ENCODE measurements at regions not wholly inside any gene's neighbourhood (a gene's known extent, or its start where the extent isn't known, plus 50 kb on each side); places are given as distances from the start of the nearest gene placed in this dataset.

DNA sequence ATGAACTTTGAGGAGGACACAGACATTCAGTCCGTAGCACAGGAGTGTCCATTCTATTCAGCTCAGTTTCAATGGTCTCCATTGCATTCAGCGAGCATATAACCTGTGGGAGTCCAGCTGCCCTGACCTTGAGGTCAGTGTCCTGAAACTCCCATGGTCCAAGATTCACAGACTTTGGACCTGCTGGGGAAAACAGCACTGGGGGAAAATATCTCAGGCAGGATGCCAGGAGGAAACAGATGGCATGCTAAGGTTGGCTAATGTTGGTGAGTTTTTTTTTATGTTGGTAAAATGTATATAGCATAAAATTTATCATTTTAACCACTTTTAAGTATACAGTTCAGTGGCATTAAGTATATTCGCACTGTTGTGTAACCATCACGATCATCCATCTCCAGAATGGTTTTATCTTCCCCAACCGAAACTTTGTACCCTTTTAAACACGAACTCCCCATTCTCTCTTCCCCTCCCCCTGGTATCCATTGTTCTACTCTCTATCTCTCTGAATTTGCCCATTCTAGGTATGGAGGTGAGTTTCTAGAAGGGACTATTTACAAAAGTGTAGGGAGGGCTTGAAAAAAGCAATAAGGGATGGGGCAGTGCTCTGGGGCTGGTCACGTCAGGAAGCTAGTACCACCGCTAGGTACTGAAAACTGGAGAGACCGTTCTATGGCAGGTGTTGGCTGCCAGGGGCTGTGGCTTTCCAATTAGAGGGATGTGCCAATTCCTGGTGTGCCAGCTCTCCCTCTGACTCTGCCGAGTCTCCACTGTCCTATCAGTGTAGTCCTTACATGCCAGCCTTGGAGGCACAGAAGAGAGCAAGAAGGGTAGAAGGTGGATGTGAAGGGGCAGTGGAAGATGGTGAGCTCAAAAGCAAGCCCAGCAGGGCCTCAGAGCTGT lies 85.3 kb downstream of the FOXD2 start:
- Histone ChIP-seq H3K9me2 (ENCODE audit: insufficient read depth) (no peaks in the 10 kb centered on the region), H3K4me3 (peak overlapping the region; percentile 31; the same call in 1 of the 2 replicates), H3K4me1 (ENCODE audit: insufficient read depth) (peaks cover 30% of the 10 kb centered on the region), H3K4me2 (peak overlapping the region; percentile 73), H4K20me1 (replicated peaks; ENCODE audit: insufficient read depth) (no peaks in the 10 kb centered on the region), H3F3A (replicated peaks; ENCODE audit: low read depth) (no peaks in the 10 kb centered on the region), H2AFZ (no peak overlapping the region), H3K27ac (ENCODE audit: low read depth) (no peak overlapping the region), H3K79me2 (replicated peaks; ENCODE audit: insufficient read depth) (no peaks in the 10 kb centered on the region), H3K27me3 (ENCODE audit: insufficient read depth) (peaks cover 16% of the 10 kb centered on the region; the same call in 1 of the 2 replicates), H3K36me3 (ENCODE audit: insufficient read depth) (no peaks in the 10 kb centered on the region)
- Mint-ChIP-seq H3K27ac (no peak overlapping the region), H3K4me3 (peak overlapping the region; percentile 31; the same call in 1 of the 3 replicates), H3K9me3 (peaks cover 2% of the 10 kb centered on the region; the same call in 2 of the 3 replicates), H3K27me3 (ENCODE audit: insufficient read depth, low read depth, poor library complexity) (peaks cover 6% of the 10 kb centered on the region), H3K4me1 (peaks cover 27% of the 10 kb centered on the region), H3K36me3 (ENCODE audit: low read depth) (peaks cover 3% of the 10 kb centered on the region; the same call in 2 of the 3 replicates)
- no peak for DNase-seq (ENCODE audit: low spot score)
- TF ChIP-seq POLR2AphosphoS5 (IDR thresholded peaks at IDR 0.05; ENCODE audit: low read depth) (no peak), STAT1 (IDR thresholded peaks at IDR 0.05; ENCODE audit: unreplicated experiment) (no peak), ZNF114 (CRISPR knock-in tag; IDR thresholded peaks at IDR 0.05) (no peak), ZNF331 (CRISPR knock-in tag; IDR thresholded peaks at IDR 0.05; ENCODE audit: low read depth) (no peak), EZH2 (IDR thresholded peaks at IDR 0.05; ENCODE audit: low read depth, unreplicated experiment) (no peak), EZH2phosphoT487 (IDR thresholded peaks at IDR 0.05; ENCODE audit: unreplicated experiment) (no peak), NANOG (IDR thresholded peaks at IDR 0.05; ENCODE audit: borderline replicate concordance) (no peak), JUNB (IDR thresholded peaks at IDR 0.05; ENCODE audit: unreplicated experiment) (no peak), CREB1 (CRISPR knock-in tag; IDR thresholded peaks at IDR 0.05; ENCODE audit: low read depth) (no peak)
- TF ChIP-seq, protein P1, sequence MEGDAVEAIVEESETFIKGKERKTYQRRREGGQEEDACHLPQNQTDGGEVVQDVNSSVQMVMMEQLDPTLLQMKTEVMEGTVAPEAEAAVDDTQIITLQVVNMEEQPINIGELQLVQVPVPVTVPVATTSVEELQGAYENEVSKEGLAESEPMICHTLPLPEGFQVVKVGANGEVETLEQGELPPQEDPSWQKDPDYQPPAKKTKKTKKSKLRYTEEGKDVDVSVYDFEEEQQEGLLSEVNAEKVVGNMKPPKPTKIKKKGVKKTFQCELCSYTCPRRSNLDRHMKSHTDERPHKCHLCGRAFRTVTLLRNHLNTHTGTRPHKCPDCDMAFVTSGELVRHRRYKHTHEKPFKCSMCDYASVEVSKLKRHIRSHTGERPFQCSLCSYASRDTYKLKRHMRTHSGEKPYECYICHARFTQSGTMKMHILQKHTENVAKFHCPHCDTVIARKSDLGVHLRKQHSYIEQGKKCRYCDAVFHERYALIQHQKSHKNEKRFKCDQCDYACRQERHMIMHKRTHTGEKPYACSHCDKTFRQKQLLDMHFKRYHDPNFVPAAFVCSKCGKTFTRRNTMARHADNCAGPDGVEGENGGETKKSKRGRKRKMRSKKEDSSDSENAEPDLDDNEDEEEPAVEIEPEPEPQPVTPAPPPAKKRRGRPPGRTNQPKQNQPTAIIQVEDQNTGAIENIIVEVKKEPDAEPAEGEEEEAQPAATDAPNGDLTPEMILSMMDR (conservative IDR thresholded peaks at IDR 0.05; ENCODE audit: low read depth in 2 of 2), result no peak
- TF ChIP-seq, protein P2, sequence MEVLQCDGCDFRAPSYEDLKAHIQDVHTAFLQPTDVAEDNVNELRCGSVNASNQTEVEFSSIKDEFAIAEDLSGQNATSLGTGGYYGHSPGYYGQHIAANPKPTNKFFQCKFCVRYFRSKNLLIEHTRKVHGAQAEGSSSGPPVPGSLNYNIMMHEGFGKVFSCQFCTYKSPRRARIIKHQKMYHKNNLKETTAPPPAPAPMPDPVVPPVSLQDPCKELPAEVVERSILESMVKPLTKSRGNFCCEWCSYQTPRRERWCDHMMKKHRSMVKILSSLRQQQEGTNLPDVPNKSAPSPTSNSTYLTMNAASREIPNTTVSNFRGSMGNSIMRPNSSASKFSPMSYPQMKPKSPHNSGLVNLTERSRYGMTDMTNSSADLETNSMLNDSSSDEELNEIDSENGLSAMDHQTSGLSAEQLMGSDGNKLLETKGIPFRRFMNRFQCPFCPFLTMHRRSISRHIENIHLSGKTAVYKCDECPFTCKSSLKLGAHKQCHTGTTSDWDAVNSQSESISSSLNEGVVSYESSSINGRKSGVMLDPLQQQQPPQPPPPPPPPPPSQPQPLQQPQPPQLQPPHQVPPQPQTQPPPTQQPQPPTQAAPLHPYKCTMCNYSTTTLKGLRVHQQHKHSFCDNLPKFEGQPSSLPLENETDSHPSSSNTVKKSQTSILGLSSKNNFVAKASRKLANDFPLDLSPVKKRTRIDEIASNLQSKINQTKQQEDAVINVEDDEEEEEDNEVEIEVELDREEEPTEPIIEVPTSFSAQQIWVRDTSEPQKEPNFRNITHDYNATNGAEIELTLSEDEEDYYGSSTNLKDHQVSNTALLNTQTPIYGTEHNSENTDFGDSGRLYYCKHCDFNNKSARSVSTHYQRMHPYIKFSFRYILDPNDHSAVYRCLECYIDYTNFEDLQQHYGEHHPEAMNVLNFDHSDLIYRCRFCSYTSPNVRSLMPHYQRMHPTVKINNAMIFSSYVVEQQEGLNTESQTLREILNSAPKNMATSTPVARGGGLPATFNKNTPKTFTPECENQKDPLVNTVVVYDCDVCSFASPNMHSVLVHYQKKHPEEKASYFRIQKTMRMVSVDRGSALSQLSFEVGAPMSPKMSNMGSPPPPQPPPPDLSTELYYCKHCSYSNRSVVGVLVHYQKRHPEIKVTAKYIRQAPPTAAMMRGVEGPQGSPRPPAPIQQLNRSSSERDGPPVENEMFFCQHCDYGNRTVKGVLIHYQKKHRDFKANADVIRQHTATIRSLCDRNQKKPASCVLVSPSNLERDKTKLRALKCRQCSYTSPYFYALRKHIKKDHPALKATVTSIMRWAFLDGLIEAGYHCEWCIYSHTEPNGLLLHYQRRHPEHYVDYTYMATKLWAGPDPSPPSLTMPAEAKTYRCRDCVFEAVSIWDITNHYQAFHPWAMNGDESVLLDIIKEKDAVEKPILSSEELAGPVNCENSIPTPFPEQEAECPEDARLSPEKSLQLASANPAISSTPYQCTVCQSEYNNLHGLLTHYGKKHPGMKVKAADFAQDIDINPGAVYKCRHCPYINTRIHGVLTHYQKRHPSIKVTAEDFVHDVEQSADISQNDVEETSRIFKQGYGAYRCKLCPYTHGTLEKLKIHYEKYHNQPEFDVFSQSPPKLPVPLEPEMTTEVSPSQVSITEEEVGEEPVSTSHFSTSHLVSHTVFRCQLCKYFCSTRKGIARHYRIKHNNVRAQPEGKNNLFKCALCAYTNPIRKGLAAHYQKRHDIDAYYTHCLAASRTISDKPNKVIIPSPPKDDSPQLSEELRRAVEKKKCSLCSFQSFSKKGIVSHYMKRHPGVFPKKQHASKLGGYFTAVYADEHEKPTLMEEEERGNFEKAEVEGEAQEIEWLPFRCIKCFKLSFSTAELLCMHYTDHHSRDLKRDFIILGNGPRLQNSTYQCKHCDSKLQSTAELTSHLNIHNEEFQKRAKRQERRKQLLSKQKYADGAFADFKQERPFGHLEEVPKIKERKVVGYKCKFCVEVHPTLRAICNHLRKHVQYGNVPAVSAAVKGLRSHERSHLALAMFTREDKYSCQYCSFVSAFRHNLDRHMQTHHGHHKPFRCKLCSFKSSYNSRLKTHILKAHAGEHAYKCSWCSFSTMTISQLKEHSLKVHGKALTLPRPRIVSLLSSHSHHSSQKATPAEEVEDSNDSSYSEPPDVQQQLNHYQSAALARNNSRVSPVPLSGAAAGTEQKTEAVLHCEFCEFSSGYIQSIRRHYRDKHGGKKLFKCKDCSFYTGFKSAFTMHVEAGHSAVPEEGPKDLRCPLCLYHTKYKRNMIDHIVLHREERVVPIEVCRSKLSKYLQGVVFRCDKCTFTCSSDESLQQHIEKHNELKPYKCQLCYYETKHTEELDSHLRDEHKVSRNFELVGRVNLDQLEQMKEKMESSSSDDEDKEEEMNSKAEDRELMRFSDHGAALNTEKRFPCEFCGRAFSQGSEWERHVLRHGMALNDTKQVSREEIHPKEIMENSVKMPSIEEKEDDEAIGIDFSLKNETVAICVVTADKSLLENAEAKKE (CRISPR knock-in tag; IDR thresholded peaks at IDR 0.05), result no peak
- TF ChIP-seq, protein P3, sequence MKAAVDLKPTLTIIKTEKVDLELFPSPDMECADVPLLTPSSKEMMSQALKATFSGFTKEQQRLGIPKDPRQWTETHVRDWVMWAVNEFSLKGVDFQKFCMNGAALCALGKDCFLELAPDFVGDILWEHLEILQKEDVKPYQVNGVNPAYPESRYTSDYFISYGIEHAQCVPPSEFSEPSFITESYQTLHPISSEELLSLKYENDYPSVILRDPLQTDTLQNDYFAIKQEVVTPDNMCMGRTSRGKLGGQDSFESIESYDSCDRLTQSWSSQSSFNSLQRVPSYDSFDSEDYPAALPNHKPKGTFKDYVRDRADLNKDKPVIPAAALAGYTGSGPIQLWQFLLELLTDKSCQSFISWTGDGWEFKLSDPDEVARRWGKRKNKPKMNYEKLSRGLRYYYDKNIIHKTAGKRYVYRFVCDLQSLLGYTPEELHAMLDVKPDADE (IDR thresholded peaks at IDR 0.05), result no peak
- TF ChIP-seq, protein P4, sequence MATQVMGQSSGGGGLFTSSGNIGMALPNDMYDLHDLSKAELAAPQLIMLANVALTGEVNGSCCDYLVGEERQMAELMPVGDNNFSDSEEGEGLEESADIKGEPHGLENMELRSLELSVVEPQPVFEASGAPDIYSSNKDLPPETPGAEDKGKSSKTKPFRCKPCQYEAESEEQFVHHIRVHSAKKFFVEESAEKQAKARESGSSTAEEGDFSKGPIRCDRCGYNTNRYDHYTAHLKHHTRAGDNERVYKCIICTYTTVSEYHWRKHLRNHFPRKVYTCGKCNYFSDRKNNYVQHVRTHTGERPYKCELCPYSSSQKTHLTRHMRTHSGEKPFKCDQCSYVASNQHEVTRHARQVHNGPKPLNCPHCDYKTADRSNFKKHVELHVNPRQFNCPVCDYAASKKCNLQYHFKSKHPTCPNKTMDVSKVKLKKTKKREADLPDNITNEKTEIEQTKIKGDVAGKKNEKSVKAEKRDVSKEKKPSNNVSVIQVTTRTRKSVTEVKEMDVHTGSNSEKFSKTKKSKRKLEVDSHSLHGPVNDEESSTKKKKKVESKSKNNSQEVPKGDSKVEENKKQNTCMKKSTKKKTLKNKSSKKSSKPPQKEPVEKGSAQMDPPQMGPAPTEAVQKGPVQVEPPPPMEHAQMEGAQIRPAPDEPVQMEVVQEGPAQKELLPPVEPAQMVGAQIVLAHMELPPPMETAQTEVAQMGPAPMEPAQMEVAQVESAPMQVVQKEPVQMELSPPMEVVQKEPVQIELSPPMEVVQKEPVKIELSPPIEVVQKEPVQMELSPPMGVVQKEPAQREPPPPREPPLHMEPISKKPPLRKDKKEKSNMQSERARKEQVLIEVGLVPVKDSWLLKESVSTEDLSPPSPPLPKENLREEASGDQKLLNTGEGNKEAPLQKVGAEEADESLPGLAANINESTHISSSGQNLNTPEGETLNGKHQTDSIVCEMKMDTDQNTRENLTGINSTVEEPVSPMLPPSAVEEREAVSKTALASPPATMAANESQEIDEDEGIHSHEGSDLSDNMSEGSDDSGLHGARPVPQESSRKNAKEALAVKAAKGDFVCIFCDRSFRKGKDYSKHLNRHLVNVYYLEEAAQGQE (IDR thresholded peaks at IDR 0.05; ENCODE audit: unreplicated experiment), result no peak
- ATAC-seq, result no peak
